ENCODE measurements at regions not wholly inside any gene's neighbourhood (a gene's known extent, or its start where the extent isn't known, plus 50 kb on each side); places are given as distances from the start of the nearest gene placed in this dataset.

- TF ChIP-seq CTCF (IDR thresholded peaks at IDR 0.05; ENCODE audit: low read length), result no peak
- no peak for TF ChIP-seq EZH2 (IDR thresholded peaks at IDR 0.05; ENCODE audit: borderline replicate concordance, low read length)
These were observed 211.4 kb downstream of the MDFIC start for GRCh38 chr7:115133248-115133647.

Data from OCI-LY1 (cell line).